GM12875 (cell line): ENCODE measurements at regions not wholly inside any gene's neighbourhood (a gene's known extent, or its start where the extent isn't known, plus 50 kb on each side); places are given as distances from the start of the nearest gene placed in this dataset.
"Not testable (repeated sequence)": the region's sequence is repeated elsewhere in the genome, so short reads cannot be mapped to it uniquely, and the experiment has no call there.

Experiments
- H3K4me3 ChIP-seq: one replicate; pipeline ENCODE4 v1.5.1; 2011; ENCODE audit warnings: low read depth, low read length, control low read depth
- TF ChIP-seq, protein P1 (sequence below): IDR thresholded peaks from 2 replicates; pipeline ENCODE4 v1.5.1; 2011; ENCODE audit warnings: low read depth, mild to moderate bottlenecking, control low read depth, inconsistent platforms, low read length, moderate library complexity, borderline replicate concordance; ENCODE audit not compliant: insufficient read depth

DNA sequence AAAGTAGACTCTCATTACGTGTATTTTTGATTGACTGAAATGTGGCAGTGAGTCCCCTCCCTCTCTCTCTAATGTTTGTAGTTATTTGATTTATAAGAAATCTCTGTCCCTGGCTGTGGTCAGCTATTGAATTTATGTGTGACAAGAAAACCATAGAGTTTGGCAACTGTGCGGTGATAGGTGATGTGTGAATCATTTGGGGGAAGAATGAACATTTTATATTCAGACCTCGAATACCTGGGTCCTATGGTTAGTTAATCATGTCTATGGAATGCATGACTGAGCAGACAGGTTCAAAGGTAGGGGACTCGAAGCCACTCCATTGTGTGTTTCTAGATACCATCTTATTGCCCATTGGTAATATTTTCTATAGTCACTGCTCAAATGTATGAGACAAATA is 712.1 kb downstream of the MECOM start:
- TF ChIP-seq, protein P1, sequence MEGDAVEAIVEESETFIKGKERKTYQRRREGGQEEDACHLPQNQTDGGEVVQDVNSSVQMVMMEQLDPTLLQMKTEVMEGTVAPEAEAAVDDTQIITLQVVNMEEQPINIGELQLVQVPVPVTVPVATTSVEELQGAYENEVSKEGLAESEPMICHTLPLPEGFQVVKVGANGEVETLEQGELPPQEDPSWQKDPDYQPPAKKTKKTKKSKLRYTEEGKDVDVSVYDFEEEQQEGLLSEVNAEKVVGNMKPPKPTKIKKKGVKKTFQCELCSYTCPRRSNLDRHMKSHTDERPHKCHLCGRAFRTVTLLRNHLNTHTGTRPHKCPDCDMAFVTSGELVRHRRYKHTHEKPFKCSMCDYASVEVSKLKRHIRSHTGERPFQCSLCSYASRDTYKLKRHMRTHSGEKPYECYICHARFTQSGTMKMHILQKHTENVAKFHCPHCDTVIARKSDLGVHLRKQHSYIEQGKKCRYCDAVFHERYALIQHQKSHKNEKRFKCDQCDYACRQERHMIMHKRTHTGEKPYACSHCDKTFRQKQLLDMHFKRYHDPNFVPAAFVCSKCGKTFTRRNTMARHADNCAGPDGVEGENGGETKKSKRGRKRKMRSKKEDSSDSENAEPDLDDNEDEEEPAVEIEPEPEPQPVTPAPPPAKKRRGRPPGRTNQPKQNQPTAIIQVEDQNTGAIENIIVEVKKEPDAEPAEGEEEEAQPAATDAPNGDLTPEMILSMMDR = no peak
- H3K4me3 ChIP-seq = no peak overlapping the region

DNA sequence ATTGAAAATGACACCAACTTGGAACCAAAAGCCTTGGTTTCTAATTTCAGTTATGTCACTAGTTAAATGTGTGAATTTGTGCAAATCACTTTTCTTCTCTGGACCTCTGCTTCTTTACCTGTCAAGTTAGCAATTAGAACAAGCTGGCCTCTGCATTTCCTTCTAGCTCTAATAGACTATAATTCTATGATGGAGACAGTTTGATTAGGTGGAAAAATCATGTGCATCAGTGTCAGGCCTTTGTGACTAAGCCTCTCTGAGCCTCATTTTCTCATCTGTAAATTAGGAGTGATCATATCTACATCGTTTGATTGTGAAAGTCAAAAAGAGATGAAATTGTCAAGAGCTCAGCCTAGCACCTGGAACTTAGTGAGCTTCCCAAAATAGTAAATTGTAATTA is 712.9 kb downstream of the MECOM start:
- TF ChIP-seq, protein P1 = no peak
- no peak overlapping the region for H3K4me3 ChIP-seq

DNA sequence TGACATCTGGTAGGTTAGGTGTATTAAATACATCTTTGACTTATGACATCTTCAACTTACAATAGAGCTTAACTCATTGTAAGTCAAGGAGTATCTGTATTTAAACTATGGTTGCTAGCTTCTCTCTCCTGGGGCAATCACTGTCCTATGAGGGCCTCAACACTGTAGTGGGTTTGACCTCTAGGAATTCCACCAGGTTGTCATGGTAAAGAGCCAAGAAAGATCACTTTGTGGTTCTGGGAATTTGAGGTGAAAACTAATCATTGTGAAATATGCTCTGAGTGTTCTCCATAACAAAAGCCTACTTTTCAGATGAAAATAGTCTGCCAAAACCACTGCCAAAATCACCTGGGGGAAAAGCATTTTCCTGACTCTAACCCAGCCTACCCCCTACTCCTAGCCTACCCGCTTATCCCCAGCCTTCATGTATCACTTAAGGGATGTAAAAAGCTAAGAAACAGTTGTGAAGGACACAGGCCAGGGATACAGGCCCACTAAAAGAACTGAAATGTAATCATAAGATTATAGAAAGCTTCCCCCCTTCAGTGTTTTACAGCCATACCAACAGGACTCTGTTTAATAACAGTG is 723.8 kb downstream of the MECOM start:
- TF ChIP-seq, protein P1 = no peak
- no peak overlapping the region for H3K4me3 ChIP-seq

DNA sequence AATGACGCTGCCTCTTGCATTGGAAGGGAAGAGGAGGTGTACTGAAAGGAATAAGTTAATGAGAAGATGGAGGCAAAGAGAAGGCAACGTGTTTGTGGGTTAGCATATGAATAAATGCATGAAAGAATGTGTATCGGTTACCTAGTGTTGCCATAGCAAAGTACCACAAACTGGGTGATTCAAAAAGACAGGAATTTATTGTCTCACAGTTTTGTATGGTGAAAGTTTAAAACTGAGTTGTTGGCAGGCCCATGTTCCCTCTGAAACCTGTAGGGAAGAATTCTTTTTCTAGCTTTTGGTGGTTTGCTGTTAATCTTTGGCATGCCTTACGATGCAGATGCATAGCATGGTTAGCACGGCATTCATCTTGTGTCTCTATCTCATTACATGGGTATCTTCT is 729.9 kb downstream of the MECOM start:
- TF ChIP-seq, protein P1 = no peak
- no peak overlapping the region for H3K4me3 ChIP-seq

DNA sequence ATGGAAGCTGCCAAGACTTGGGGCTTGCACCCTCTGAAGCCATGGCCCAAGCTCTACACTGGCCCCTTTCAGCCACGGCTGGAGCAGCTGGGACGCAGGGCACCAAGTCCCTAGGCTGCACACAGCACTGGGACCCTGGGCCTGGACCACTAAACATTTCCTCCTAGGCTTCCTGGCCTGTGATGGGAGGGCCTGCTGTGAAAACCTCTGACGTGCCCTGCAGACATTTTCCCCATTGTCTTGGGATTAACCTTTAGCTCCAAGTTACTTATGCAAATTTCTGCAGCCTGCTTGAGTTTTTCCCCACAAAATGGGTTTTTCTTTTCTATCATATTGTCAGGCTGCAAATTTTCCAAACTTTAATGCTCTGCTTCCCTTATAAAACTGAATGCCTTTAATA is 733.5 kb downstream of the MECOM start:
- not testable (repeated sequence) for H3K4me3 ChIP-seq

DNA sequence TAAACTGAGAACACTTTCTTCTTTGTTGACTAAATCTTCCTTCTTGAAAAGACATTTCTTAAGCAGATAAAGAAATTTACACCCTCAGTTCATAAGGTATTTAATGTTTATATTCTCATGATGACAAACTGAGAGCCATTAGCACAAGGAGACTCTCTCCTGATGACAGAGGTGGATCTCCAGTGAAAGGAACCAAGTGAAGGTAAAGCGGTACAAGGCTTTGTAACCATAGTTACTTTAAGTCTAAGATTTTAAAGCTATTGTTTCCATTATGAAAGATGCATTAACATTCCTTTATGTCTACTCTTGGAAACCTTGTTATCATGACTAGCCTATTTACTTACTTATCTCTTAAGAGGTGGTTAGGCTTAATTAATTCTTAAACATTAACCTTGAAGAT is 737.1 kb downstream of the MECOM start:
- no peak overlapping the region for H3K4me3 ChIP-seq
- TF ChIP-seq, protein P1 = no peak

DNA sequence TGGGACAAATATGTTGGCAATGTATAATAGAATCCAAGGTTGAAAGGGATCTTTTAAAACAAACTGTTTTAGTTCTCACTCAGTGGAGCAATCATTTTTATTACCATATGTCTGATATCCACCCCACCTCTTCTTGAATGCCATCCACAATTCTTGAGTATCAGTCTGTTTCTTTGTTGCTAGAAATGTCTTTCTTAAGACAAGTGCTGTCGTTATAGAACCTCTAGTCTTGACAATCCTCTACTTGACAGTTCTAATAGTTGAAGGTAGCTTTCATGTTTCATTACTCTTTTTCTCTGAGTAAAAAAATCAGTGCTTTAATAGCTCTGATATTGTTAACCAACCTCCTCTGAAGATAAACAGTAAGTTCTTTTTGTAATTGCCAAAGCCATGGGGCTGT is 737.9 kb downstream of the MECOM start:
- TF ChIP-seq, protein P1 = no peak
- no peak overlapping the region for H3K4me3 ChIP-seq

DNA sequence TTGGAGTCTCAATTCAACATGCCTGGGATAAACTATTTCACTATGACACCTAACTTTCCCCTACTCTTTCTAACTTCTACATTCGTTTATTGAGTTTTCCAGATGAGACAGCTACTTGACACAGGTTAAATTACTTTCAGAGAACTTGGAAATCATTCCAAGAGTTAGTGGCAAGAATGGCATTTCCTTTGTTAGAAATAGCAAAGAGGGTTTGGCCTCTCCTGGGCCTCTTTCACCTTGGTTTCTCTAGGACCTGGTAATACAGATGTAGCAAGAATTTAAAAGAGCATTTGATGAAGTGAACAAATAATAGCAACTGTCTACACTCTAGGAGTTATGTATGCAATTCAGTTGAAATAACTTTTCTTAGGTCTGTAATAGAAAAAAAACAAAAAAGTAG is 748.9 kb downstream of the MECOM start:
- H3K4me3 ChIP-seq = no peak overlapping the region
- TF ChIP-seq, protein P1 = no peak
